Trophoblast cell (in vitro differentiated cells and primary cell): ENCODE measurements at regions not wholly inside any gene's neighbourhood (a gene's known extent, or its start where the extent isn't known, plus 50 kb on each side); places are given as distances from the start of the nearest gene placed in this dataset.

Source experiments
- DNase-seq, 2 donors: peaks; one replicate each; pipeline ENCODE4 v3.0.0-alpha.2; 2016
- H2AFZ ChIP-seq: 2 replicates; pipeline ENCODE4 v1.6.1; 2013; ENCODE audit warnings: low read length, moderate library complexity, mild to moderate bottlenecking; ENCODE audit not compliant: insufficient read depth, poor library complexity
- H2AK5ac ChIP-seq: 2 replicates; pipeline ENCODE4 v1.6.1; 2013; ENCODE audit warnings: mild to moderate bottlenecking, low read length
- H2BK120ac ChIP-seq: 2 replicates; pipeline ENCODE4 v1.6.1; 2013; ENCODE audit warnings: low read length, mild to moderate bottlenecking, moderate library complexity; ENCODE audit not compliant: insufficient read depth, poor library complexity
- H2BK12ac ChIP-seq: 2 replicates; pipeline ENCODE4 v1.6.1; 2013; ENCODE audit warnings: mild to moderate bottlenecking, low read length, moderate library complexity
- H2BK5ac ChIP-seq: 2 replicates; pipeline ENCODE4 v1.6.1; 2013; ENCODE audit warnings: low read length, low read depth, moderate library complexity, mild to moderate bottlenecking; ENCODE audit not compliant: poor library complexity
- H3K14ac ChIP-seq: 2 replicates; pipeline ENCODE4 v1.6.1; 2013; ENCODE audit warnings: mild to moderate bottlenecking, low read length
- H3K18ac ChIP-seq: 2 replicates; pipeline ENCODE4 v1.6.1; 2013; ENCODE audit warnings: mild to moderate bottlenecking, low read length
- H3K23ac ChIP-seq: 2 replicates; pipeline ENCODE4 v1.6.1; 2013; ENCODE audit warnings: low read length
- H3K27ac ChIP-seq: 2 replicates; pipeline ENCODE4 v1.5.1; 2013; ENCODE audit warnings: low read depth, mild to moderate bottlenecking, inconsistent platforms, low read length, moderate library complexity
- H3K27me3 ChIP-seq: 2 replicates; pipeline ENCODE4 v1.6.1; 2013; ENCODE audit warnings: inconsistent platforms, mild to moderate bottlenecking, low read length, moderate library complexity; ENCODE audit not compliant: insufficient read depth
- H3K36me3 ChIP-seq, 2 experiments: 1 replicate in 1 of 2; 2 replicates in 1 of 2; pipeline ENCODE4 v1.6.1; 2013; ENCODE audit warnings: low read length in 2 of 2, mild to moderate bottlenecking in 2 of 2, moderate library complexity in 1 of 2; ENCODE audit not compliant: insufficient read depth in 2 of 2, control insufficient read depth in 1 of 2
- H3K4ac ChIP-seq: 2 replicates; pipeline ENCODE4 v1.6.1; 2013; ENCODE audit warnings: low read depth, mild to moderate bottlenecking, low read length, moderate library complexity
- H3K4me1 ChIP-seq, 2 experiments: 1 replicate in 1 of 2; 2 replicates in 1 of 2; pipeline ENCODE4 v1.6.1; 2013; ENCODE audit warnings: low read length in 2 of 2, mild to moderate bottlenecking in 2 of 2, moderate library complexity in 1 of 2; ENCODE audit not compliant: insufficient read depth in 2 of 2, control insufficient read depth in 1 of 2
- H3K4me2 ChIP-seq: 2 replicates; pipeline ENCODE4 v1.6.1; 2013; ENCODE audit warnings: inconsistent platforms, mild to moderate bottlenecking, low read length, moderate library complexity
- H3K4me3 ChIP-seq: 2 replicates; pipeline ENCODE4 v1.5.1; 2013; ENCODE audit warnings: mild to moderate bottlenecking, low read depth, low read length, inconsistent platforms
- H3K79me1 ChIP-seq: one replicate; pipeline ENCODE4 v1.6.1; 2013; ENCODE audit warnings: low read length
- H3K79me2 ChIP-seq: 2 replicates; pipeline ENCODE4 v1.6.1; 2013; ENCODE audit warnings: low read length, mild to moderate bottlenecking; ENCODE audit not compliant: control insufficient read depth, insufficient read depth, poor library complexity
- H3K9ac ChIP-seq: 2 replicates; pipeline ENCODE4 v1.6.1; 2013; ENCODE audit warnings: mild to moderate bottlenecking, low read length
- H3K9me3 ChIP-seq: 2 replicates; pipeline ENCODE4 v1.6.1; 2013; ENCODE audit warnings: low read depth, mild to moderate bottlenecking, control low read depth, inconsistent platforms, low read length; ENCODE audit not compliant: insufficient read depth
- H4K12ac ChIP-seq: 2 replicates; pipeline ENCODE4 v1.6.1; 2013; ENCODE audit warnings: low read depth, mild to moderate bottlenecking, low read length, moderate library complexity
- H4K8ac ChIP-seq: 2 replicates; pipeline ENCODE4 v1.6.1; 2013; ENCODE audit warnings: low read depth, mild to moderate bottlenecking, low read length, moderate library complexity
- H4K91ac ChIP-seq: one replicate; pipeline ENCODE4 v1.6.1; 2013; ENCODE audit warnings: low read depth, mild to moderate bottlenecking, low read length, moderate library complexity
- WGBS: extraction: QIAGEN DNeasy Blood & Tissue Kit; methylation state at CpG from one replicate; pipeline ENCODE4 v1.1.7; 2013; ENCODE audit warnings: missing lambda C conversion rate; ENCODE audit not compliant: insufficient read length, insufficient coverage; ENCODE audit errors: extremely low coverage; 5-methylcytosine and 5-hydroxymethylcytosine counted together

- H3K4me1 ChIP-seq = no peaks in the 10 kb centered on the region
- no peak overlapping the region for H4K91ac ChIP-seq
- no peaks in the 10 kb centered on the region for H3K36me3 ChIP-seq
- H3K4me3 ChIP-seq = no peak overlapping the region
- no peak overlapping the region for H3K9ac ChIP-seq
- no peak overlapping the region for H2AK5ac ChIP-seq
- no peak overlapping the region for H3K14ac ChIP-seq
- no peaks in the 10 kb centered on the region for H3K79me1 ChIP-seq
- no peak overlapping the region for H2BK12ac ChIP-seq
- no peak overlapping the region for H2BK5ac ChIP-seq
- H3K4me2 ChIP-seq = no peak overlapping the region
- no peak overlapping the region for H4K12ac ChIP-seq
- H3K23ac ChIP-seq = no peak overlapping the region
- WGBS = no CpG with 5 or more reads among the region's 3 CpGs
- no peak overlapping the region for H4K8ac ChIP-seq
- H3K4ac ChIP-seq = no peak overlapping the region
- H3K27me3 ChIP-seq = no peaks in the 10 kb centered on the region
- DNase-seq = no peak
- H2BK120ac ChIP-seq = no peak overlapping the region
- H2AFZ ChIP-seq = no peak overlapping the region
- no peaks in the 10 kb centered on the region for H3K79me2 ChIP-seq
- no peak overlapping the region for H3K18ac ChIP-seq
- no peaks in the 10 kb centered on the region for H3K9me3 ChIP-seq
- H3K27ac ChIP-seq = no peak overlapping the region
Observed at GRCh38 chr4:137378393-137378792, 153.9 kb downstream of the PCDH18 start.

- Histone ChIP-seq H4K91ac (no peak overlapping the region), H3K27ac (no peak overlapping the region), H3K36me3 (no peaks in the 10 kb centered on the region), H3K79me1 (no peaks in the 10 kb centered on the region), H2AK5ac (no peak overlapping the region), H3K18ac (no peak overlapping the region), H3K4ac (no peak overlapping the region), H3K27me3 (no peaks in the 10 kb centered on the region), H2AFZ (no peak overlapping the region), H2BK12ac (no peak overlapping the region), H2BK120ac (no peak overlapping the region), H4K12ac (no peak overlapping the region), H3K9ac (no peak overlapping the region), H3K4me3 (no peak overlapping the region), H3K23ac (no peak overlapping the region), H3K4me1 (no peaks in the 10 kb centered on the region), H3K14ac (no peak overlapping the region), H4K8ac (no peak overlapping the region), H3K79me2 (no peaks in the 10 kb centered on the region), H2BK5ac (no peak overlapping the region), H3K9me3 (no peaks in the 10 kb centered on the region), H3K4me2 (no peak overlapping the region)
- WGBS = no CpG with 5 or more reads among the region's 2 CpGs
- DNase-seq = no peak
Observed at GRCh38 chr4:137376312-137376711, 156.0 kb downstream of the PCDH18 start.

GRCh38 chr4:137375111-137375850 lies 157.0 kb downstream of the PCDH18 start:
- Histone ChIP-seq H3K4me1 (no peaks in the 10 kb centered on the region), H3K4me3 (no peak overlapping the region), H2BK120ac (no peak overlapping the region), H4K12ac (no peak overlapping the region), H3K9me3 (no peaks in the 10 kb centered on the region), H3K9ac (no peak overlapping the region), H3K27me3 (no peaks in the 10 kb centered on the region), H3K36me3 (no peaks in the 10 kb centered on the region), H3K14ac (no peak overlapping the region), H3K27ac (no peak overlapping the region), H3K79me1 (no peaks in the 10 kb centered on the region), H2AFZ (no peak overlapping the region), H3K18ac (no peak overlapping the region), H4K8ac (no peak overlapping the region), H2BK12ac (no peak overlapping the region), H4K91ac (no peak overlapping the region), H3K4ac (no peak overlapping the region), H3K4me2 (no peak overlapping the region), H2BK5ac (no peak overlapping the region), H2AK5ac (no peak overlapping the region), H3K23ac (no peak overlapping the region), H3K79me2 (no peaks in the 10 kb centered on the region)
- no CpG with 5 or more reads among the region's 2 CpGs for WGBS
- DNase-seq = no peak

GRCh38 chr4:137370679-137371078 lies 161.6 kb downstream of the PCDH18 start:
- H3K4me1 ChIP-seq = no peaks in the 10 kb centered on the region

More at GRCh38 chr4:137370679-137371078, 161.6 kb downstream of the PCDH18 start:
- no peak overlapping the region for H3K23ac ChIP-seq
- H4K8ac ChIP-seq = no peak overlapping the region
- no peak overlapping the region for H4K91ac ChIP-seq
- no peak overlapping the region for H3K18ac ChIP-seq
- no peaks in the 10 kb centered on the region for H3K79me1 ChIP-seq
- no peak for DNase-seq
- no peak overlapping the region for H2AK5ac ChIP-seq
- H2BK5ac ChIP-seq = no peak overlapping the region
- H2BK12ac ChIP-seq = no peak overlapping the region
- no peak overlapping the region for H3K4me2 ChIP-seq
- H3K36me3 ChIP-seq = no peaks in the 10 kb centered on the region
- no peaks in the 10 kb centered on the region for H3K27me3 ChIP-seq
- no peak overlapping the region for H3K4ac ChIP-seq
- H4K12ac ChIP-seq = no peak overlapping the region
- H3K4me3 ChIP-seq = no peak overlapping the region
- no peak overlapping the region for H3K27ac ChIP-seq
- H3K79me2 ChIP-seq = no peaks in the 10 kb centered on the region
- no peak overlapping the region for H3K9ac ChIP-seq
- H2BK120ac ChIP-seq = no peak overlapping the region
- no peak overlapping the region for H2AFZ ChIP-seq
- H3K9me3 ChIP-seq = no peaks in the 10 kb centered on the region
- no CpG with 5 or more reads among the region's 2 CpGs for WGBS
- H3K14ac ChIP-seq = no peak overlapping the region
